K562 (cell line): ENCODE measurements at regions not wholly inside any gene's neighbourhood (a gene's known extent, or its start where the extent isn't known, plus 50 kb on each side); places are given as distances from the start of the nearest gene placed in this dataset.

Source experiments
- HMG20A ChIP-seq: fragments of 450-650 bp; formaldehyde crosslinking; conservative IDR thresholded peaks from 2 replicates; pipeline ENCODE4 v1.4.0; 2020; ENCODE audit warnings: mild to moderate bottlenecking, mixed read lengths
- JUN ChIP-seq, 2 experiments: sonication (generic) in 1 of 2; formaldehyde crosslinking in 1 of 2; IDR thresholded peaks; 2 replicates each; pipeline versions ENCODE4 v1.6.1 to v1.8.0; 2012 to 2022; ENCODE audit warnings: borderline replicate concordance in 2 of 2, mild to moderate bottlenecking in 2 of 2, improper control_type of control experiment in 1 of 2, low read depth in 1 of 2, low read length in 1 of 2, missing genetic modification reagents in 1 of 2
- MYBL2 ChIP-seq, 2 experiments: fragments of 450-650 bp in 1 of 2; sonication (generic) in 1 of 2; formaldehyde crosslinking in 1 of 2; IDR thresholded peaks; 2 replicates each; pipeline versions ENCODE4 v1.6.1 to v1.8.1; 2017 to 2022; ENCODE audit warnings: borderline replicate concordance in 1 of 2, inconsistent platforms in 1 of 2, low read depth in 1 of 2, mild to moderate bottlenecking in 1 of 2, missing genetic modification reagents in 1 of 2, moderate library complexity in 1 of 2
- POLR2A ChIP-seq: fragments of 450-650 bp; conservative IDR thresholded peaks from 2 replicates; pipeline ENCODE4 v1.6.1; 2016
- ZNF165 ChIP-seq: fragments of 250-450 bp; sonication (Bioruptor Pico); IDR thresholded peaks from 2 replicates; pipeline ENCODE4 v1.4.0; 2020; ENCODE audit warnings: borderline replicate concordance
- ZNF232 ChIP-seq: sonication (generic); formaldehyde crosslinking; IDR thresholded peaks from 2 replicates; pipeline ENCODE4 v1.8.0; 2022; ENCODE audit warnings: mild to moderate bottlenecking, missing genetic modification reagents
- TF ChIP-seq, protein P1 (sequence below): sonication (generic); formaldehyde crosslinking; IDR thresholded peaks from 2 replicates; pipeline ENCODE4 v1.8.0; 2023; ENCODE audit warnings: mild to moderate bottlenecking, missing genetic modification reagents
- TF ChIP-seq, protein P2 (sequence below): fragments of 450-650 bp; IDR thresholded peaks from 2 replicates; pipeline ENCODE4 v1.6.1; 2014; ENCODE audit warnings: low read depth, mild to moderate bottlenecking, moderate library complexity, borderline replicate concordance
- TF ChIP-seq, protein P3 (sequence below): sonication (generic); formaldehyde crosslinking; IDR thresholded peaks from 2 replicates; pipeline ENCODE4 v1.8.0; 2023; ENCODE audit warnings: missing genetic modification reagents, mild to moderate bottlenecking, borderline replicate concordance
- TF ChIP-seq, protein P4 (sequence below), 2 experiments: fragments of 450-650 bp; IDR thresholded peaks; 2 replicates each; pipeline ENCODE4 v1.6.1; 2016; ENCODE audit warnings: mild to moderate bottlenecking in 2 of 2, borderline replicate concordance in 1 of 2, low read depth in 1 of 2, moderate library complexity in 1 of 2

DNA sequence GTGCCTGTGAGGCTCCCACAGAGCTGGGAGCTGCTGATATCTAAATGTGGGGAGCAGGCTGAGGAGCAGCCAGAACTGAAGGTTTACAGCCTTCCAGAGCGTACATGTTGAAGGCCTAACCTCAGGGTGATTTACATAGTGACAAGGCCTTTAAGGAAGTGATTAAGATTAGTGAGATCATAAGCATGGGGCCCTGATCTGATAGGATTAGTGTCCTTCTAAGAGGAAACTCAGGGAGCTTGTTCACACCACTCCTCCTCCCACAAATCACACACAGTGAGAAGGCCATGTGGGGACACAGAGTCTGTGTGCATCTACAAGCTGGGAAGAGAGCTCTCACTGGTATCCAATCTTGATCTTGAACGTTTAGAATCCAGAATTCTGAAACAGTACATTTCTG lies 92.3 kb upstream of the NBPF6 start:
- TF ChIP-seq, protein P1, sequence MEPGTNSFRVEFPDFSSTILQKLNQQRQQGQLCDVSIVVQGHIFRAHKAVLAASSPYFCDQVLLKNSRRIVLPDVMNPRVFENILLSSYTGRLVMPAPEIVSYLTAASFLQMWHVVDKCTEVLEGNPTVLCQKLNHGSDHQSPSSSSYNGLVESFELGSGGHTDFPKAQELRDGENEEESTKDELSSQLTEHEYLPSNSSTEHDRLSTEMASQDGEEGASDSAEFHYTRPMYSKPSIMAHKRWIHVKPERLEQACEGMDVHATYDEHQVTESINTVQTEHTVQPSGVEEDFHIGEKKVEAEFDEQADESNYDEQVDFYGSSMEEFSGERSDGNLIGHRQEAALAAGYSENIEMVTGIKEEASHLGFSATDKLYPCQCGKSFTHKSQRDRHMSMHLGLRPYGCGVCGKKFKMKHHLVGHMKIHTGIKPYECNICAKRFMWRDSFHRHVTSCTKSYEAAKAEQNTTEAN (CRISPR knock-in tag): no peak
- TF ChIP-seq JUN (IDR thresholded peaks at IDR 0.05; ENCODE audit: borderline replicate concordance, low read depth, low read length) (peak; percentile 73), JUN (CRISPR knock-in tag; IDR thresholded peaks at IDR 0.05; ENCODE audit: borderline replicate concordance) (no peak), MYBL2 (IDR thresholded peaks at IDR 0.05; ENCODE audit: low read depth) (no peak), MYBL2 (CRISPR knock-in tag; IDR thresholded peaks at IDR 0.05; ENCODE audit: borderline replicate concordance) (no peak), HMG20A (CRISPR knock-in tag) (no peak), ZNF165 (no peak), POLR2A (no peak), ZNF232 (no peak)
- TF ChIP-seq, protein P2, sequence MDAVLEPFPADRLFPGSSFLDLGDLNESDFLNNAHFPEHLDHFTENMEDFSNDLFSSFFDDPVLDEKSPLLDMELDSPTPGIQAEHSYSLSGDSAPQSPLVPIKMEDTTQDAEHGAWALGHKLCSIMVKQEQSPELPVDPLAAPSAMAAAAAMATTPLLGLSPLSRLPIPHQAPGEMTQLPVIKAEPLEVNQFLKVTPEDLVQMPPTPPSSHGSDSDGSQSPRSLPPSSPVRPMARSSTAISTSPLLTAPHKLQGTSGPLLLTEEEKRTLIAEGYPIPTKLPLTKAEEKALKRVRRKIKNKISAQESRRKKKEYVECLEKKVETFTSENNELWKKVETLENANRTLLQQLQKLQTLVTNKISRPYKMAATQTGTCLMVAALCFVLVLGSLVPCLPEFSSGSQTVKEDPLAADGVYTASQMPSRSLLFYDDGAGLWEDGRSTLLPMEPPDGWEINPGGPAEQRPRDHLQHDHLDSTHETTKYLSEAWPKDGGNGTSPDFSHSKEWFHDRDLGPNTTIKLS: no peak
- TF ChIP-seq, protein P3, sequence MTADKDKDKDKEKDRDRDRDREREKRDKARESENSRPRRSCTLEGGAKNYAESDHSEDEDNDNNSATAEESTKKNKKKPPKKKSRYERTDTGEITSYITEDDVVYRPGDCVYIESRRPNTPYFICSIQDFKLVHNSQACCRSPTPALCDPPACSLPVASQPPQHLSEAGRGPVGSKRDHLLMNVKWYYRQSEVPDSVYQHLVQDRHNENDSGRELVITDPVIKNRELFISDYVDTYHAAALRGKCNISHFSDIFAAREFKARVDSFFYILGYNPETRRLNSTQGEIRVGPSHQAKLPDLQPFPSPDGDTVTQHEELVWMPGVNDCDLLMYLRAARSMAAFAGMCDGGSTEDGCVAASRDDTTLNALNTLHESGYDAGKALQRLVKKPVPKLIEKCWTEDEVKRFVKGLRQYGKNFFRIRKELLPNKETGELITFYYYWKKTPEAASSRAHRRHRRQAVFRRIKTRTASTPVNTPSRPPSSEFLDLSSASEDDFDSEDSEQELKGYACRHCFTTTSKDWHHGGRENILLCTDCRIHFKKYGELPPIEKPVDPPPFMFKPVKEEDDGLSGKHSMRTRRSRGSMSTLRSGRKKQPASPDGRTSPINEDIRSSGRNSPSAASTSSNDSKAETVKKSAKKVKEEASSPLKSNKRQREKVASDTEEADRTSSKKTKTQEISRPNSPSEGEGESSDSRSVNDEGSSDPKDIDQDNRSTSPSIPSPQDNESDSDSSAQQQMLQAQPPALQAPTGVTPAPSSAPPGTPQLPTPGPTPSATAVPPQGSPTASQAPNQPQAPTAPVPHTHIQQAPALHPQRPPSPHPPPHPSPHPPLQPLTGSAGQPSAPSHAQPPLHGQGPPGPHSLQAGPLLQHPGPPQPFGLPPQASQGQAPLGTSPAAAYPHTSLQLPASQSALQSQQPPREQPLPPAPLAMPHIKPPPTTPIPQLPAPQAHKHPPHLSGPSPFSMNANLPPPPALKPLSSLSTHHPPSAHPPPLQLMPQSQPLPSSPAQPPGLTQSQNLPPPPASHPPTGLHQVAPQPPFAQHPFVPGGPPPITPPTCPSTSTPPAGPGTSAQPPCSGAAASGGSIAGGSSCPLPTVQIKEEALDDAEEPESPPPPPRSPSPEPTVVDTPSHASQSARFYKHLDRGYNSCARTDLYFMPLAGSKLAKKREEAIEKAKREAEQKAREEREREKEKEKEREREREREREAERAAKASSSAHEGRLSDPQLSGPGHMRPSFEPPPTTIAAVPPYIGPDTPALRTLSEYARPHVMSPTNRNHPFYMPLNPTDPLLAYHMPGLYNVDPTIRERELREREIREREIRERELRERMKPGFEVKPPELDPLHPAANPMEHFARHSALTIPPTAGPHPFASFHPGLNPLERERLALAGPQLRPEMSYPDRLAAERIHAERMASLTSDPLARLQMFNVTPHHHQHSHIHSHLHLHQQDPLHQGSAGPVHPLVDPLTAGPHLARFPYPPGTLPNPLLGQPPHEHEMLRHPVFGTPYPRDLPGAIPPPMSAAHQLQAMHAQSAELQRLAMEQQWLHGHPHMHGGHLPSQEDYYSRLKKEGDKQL (CRISPR knock-in tag): no peak
- TF ChIP-seq, protein P4, sequence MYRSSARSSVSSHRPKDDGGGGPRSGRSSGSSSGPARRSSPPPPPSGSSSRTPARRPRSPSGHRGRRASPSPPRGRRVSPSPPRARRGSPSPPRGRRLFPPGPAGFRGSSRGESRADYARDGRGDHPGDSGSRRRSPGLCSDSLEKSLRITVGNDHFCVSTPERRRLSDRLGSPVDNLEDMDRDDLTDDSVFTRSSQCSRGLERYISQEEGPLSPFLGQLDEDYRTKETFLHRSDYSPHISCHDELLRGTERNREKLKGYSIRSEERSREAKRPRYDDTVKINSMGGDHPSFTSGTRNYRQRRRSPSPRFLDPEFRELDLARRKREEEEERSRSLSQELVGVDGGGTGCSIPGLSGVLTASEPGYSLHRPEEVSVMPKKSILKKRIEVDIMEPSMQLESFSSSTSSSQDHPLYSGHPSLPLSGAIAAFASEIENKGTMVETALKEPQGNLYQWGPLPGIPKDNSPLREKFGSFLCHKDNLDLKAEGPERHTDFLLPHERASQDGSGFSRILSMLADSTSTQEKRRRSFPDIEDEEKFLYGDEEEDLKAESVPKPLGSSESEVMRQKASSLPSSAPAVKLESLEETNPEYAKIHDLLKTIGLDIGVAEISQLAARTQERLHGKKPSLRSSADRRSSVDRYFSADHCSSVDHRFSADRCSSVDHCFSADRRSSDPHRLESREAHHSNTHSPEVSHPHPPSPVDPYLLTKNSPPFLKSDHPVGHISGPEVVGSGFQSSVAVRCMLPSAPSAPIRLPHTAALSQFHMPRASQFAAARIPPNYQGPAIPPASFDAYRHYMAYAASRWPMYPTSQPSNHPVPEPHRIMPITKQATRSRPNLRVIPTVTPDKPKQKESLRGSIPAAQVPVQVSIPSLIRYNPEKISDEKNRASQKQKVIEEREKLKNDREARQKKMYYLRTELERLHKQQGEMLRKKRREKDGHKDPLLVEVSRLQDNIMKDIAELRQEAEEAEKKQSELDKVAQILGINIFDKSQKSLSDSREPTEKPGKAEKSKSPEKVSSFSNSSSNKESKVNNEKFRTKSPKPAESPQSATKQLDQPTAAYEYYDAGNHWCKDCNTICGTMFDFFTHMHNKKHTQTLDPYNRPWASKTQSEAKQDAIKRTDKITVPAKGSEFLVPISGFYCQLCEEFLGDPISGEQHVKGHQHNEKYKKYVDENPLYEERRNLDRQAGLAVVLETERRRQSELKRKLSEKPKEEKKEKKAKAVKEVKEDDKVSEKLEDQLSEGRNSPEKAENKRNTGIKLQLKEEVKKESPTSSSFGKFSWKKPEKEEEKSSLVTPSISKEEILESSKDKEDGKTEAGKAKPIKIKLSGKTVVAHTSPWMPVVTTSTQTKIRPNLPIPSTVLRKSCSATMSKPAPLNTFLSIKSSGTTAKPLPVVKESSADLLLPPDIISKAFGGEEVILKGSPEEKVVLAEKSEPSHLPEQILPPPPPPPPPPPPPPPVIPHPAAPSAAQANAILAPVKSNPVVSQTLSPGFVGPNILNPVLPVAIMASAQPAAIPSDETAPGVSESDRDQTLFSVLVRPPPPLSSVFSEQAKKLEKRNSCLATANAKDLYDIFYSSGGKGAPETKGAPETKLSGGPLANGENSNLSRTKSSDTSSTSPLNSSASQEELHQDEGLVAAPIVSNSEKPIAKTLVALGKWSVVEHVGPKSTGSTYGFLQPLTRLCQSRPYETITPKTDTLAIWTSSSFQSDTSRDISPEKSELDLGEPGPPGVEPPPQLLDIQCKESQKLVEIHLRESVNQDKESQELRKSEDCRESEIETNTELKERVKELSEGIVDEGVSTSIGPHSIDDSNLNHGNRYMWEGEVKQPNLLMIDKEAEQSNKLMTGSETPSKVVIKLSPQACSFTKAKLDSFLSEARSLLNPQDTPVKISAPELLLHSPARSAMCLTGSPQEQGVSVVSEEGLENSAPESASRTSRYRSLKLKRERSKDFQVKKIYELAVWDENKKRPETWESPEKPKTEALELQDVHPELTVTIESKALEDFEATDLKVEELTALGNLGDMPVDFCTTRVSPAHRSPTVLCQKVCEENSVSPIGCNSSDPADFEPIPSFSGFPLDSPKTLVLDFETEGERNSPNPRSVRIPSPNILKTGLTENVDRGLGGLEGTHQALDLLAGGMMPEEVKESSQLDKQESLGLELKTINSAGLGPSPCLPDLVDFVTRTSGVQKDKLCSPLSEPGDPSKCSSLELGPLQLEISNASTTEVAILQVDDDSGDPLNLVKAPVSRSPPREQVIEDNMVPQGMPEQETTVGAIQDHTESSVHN (IDR thresholded peaks at IDR 0.05; ENCODE audit: borderline replicate concordance in 1 of 2, low read depth in 1 of 2): no peak
